HG03175 (cell line): ENCODE measurements at regions not wholly inside any gene's neighbourhood (a gene's known extent, or its start where the extent isn't known, plus 50 kb on each side); places are given as distances from the start of the nearest gene placed in this dataset.

Experiments used
- ATAC-seq: cut with Tn5 transposase; IDR thresholded peaks from one replicate; pipeline ENCODE4 v1.9.1; 2021; ENCODE audit warnings: mild to moderate bottlenecking, moderate library complexity; ENCODE audit not compliant: unreplicated experiment

DNA sequence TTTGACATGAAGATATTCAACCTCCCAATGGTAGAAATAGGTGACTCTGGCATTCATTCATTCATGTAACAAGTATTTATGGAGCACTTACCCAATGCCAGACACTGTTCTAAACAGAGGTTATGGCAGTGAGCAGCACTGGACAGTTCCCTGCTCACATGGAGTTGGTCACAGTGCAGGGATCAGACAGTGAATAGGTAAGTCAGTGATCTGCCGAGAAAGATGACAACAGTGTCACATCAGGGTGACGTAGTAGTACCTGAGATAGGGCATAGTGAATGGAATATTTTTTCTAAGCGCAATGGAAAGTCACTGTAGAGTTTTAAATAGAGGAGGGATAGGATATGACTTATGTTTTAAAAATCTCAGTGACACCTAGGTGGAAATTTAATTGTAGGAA lies 791.4 kb upstream of the RBFOX1 start:
- no peak for ATAC-seq

DNA sequence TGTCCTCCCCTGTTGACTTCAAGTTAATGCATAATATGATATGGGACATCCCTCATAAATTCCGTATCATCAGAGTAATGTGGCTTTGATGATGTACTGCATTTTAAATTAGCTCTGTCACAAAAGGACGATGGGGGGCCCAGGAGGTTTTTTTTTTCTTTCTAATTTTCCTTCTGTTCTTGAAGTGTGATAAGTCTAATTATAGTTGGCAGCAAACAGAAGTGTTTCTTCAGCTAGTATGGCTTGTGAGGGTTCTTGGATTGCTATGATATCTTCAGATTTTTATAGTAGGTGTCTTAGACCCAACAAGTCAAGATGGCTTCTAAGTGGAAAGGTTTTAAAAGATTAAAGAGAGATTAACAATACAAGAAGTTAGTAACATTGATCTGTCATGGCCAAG lies 796.2 kb upstream of the RBFOX1 start:
- ATAC-seq: no peak

DNA sequence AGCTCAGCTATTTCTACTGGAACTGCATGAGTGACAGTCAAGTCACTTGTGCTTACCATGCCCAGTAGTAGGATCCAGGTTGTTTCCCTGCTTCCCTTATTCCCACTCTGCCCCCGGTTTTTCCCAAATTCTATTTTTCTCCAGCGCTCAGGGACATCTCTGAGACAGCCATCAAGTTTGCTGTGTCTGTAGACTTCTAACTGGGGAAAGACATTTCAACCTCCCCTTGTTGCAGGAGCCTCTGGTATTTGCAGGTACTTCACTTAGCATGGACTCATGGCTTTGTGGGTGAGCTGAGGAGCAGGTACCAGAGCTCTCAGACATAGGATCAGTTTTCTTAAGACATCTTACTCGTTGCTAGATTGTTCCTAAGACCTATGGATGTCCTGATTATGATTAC lies 801.6 kb upstream of the RBFOX1 start:
- no peak for ATAC-seq

DNA sequence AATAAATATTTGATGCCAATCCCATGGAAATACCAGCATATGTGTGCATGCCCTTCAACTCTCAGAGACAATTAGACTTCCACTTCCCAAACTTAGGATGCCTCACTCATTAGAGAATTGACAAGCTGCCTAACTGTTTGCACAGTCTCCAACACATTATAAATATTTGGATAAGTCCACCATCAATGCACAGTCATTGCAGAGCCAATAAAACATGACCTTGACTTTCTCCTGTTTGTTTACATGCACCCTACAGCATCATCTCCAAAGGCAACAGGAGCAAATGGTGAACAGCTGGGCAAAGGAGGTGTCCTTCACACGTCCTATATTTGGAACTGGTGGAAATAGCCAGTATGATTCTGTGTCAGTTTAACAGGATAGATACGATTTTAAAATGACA lies 804.4 kb upstream of the RBFOX1 start:
- no peak for ATAC-seq

DNA sequence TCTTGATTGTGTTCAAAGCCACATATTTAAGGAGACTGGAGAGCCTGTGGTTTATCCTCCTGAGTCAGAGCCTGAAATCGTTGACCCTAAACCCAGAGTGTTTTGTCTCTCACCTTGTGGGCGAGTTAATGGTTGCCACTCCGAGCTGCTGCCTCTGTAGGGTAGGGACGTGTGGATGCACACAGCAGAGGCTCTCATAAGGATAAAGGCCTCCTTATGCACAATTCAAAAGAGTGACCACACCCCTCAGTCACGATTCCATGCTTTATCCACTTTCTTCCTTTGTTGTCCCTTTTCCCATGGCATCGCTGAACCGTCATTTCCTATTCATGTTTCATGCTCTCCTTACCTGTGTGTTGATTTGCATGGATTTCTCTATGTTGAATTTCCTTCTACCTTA lies 805.0 kb upstream of the RBFOX1 start:
- ATAC-seq: no peak

DNA sequence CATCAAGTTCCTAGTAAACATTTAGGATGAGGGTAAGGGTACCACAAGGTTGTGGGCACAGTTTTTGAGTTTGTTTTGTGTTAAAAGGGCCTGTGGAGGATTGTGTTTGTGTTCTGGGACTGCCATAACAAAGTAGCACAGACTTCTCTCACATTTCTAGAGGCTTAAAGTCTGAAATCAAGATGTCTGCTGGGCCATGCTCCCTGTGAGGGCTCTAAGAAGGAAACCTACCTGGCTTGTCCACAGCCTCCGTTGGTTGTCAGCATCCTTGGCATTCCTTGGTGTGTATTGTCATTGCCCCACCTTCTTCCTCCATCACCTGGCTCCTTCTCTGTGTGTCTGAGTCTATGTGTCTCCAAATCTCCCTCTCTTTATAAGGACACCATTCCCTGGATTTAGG lies 808.1 kb upstream of the RBFOX1 start:
- ATAC-seq: no peak

GRCh38 chr16:6517020-6517720 lies 815.5 kb upstream of the RBFOX1 start:
- ATAC-seq: no peak

GRCh38 chr16:6512512-6512911 lies 820.1 kb upstream of the RBFOX1 start:
- ATAC-seq: no peak

- ATAC-seq: no peak
Measured at GRCh38 chr16:6510261-6510660, 822.4 kb upstream of the RBFOX1 start.

DNA sequence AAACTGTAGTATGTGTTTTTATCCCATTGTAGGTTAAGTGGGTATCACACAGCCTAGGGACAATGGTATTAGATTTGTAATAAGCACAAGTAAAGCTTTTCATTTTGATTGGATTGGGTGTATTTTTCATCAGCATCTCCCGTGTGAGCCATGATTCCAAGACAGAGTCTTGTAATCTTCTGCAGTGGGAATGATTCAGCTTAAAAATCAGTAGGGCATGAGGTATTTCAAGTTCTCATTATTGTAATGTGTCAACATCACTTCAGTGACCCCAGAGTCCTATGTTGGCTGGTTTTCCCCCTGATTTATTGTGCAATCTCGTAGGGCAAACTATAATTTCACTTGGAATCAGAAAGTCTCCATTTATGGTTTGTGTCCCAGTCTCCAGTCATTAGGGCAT lies 833.2 kb upstream of the RBFOX1 start:
- ATAC-seq: no peak

DNA sequence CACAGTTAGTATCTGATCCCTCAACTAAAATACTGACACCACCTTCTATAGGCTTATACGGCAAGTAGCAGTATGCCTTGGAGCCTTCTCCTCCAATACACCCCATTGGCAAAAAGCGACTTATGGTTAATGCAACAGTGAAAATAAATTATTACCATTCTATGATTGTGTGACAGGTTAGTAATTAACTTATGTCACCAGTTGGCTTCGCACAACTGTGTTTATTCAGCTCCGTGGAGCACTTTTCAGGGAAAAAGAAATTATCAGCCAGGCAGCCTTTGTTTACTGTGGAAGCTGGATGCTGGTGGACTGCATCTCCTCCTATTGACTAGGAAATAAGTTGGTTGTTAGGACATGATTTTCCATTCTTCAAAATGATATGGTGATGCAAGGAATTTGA lies 833.8 kb upstream of the RBFOX1 start:
- no peak for ATAC-seq

DNA sequence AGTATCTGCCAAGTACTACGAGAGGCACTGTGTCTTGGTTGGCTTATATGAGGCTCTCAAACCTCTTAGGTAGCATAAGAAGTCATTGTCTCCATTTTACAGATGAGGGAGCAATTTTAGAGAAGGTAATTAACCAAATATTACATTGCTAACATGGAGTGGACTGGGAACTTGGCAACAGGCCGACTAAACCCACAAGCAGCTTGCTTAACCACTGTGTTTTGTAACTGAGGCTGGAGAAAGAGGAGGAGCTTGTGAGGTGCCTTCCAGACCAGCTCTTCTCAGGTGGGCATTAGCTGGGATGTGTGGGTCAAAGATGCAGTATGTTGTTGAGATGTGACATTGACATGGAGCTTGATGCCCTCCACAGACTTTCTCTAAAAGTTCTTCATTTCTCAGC lies 835.6 kb upstream of the RBFOX1 start:
- ATAC-seq: no peak

GRCh38 chr16:6495486-6496210 lies 837.0 kb upstream of the RBFOX1 start:
- ATAC-seq: no peak

GRCh38 chr16:6494716-6495115 lies 837.9 kb upstream of the RBFOX1 start:
- ATAC-seq: no peak

GRCh38 chr16:6493555-6493954 lies 839.1 kb upstream of the RBFOX1 start:
- no peak for ATAC-seq

GRCh38 chr16:6492742-6493141 lies 839.9 kb upstream of the RBFOX1 start:
- ATAC-seq: no peak

- no peak for ATAC-seq
Measured at GRCh38 chr16:6484935-6485334, 847.7 kb upstream of the RBFOX1 start.

- ATAC-seq: no peak
Measured at GRCh38 chr16:6484081-6484480, 848.6 kb upstream of the RBFOX1 start.

DNA sequence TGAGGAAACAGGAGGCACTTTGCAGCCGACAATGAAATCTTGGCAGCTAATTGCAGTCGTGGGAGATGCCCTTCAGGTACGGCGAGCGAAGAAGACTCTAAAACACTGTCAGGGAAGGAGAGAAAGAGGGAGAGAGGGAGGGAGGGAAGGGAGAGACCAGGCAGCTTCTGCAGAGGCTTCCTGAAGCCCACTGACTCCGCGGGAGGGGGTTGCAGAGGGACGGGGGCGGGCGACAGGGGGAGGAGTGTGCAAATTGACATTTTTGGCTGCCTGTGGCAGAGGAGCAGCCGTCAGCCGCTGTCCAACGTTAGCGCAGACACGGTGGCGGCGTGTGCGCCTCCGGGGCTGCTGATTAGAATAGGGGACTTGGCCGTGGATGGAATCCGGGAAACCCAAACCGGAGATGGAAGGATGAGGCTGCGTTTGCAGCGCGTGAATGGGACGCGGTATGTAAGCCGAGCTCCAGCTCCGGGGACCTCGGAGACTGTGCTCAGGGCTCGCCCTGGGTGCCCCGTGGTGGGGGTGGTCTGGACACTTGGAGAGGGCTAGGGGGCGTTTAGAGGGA lies 849.1 kb upstream of the RBFOX1 start:
- no peak for ATAC-seq

GRCh38 chr16:6482696-6483468 lies 849.8 kb upstream of the RBFOX1 start:
- ATAC-seq: no peak

GRCh38 chr16:6481894-6482293 lies 850.8 kb upstream of the RBFOX1 start:
- no peak for ATAC-seq

GRCh38 chr16:6453742-6454141 lies 878.9 kb upstream of the RBFOX1 start:
- no peak for ATAC-seq
